Sigmoid colon (tissue), 6 donors: ENCODE measurements at regions not wholly inside any gene's neighbourhood (a gene's known extent, or its start where the extent isn't known, plus 50 kb on each side); places are given as distances from the start of the nearest gene placed in this dataset.
A peak's percentile ranks its signal among the peaks of the same experiment; 100 is the strongest.

Experiments used
- DNase-seq: peaks from one replicate; pipeline ENCODE4 v3.0.0-alpha.2; 2019
- H3K27ac ChIP-seq, 4 donors: fragments of 200-600 bp; sonication (generic); one replicate each; pipeline ENCODE4 v1.5.1; 2016 to 2019; ENCODE audit warnings: mild to moderate bottlenecking in 1 of 4
- H3K27me3 ChIP-seq, 3 donors: fragments of 200-600 bp; sonication (generic); one replicate each; pipeline ENCODE4 v1.5.1; 2019; ENCODE audit warnings: mild to moderate bottlenecking in 1 of 3
- H3K36me3 ChIP-seq, 4 donors: fragments of 200-600 bp; sonication (generic); one replicate each; pipeline ENCODE4 v1.5.1; 2016 to 2019
- H3K4me1 ChIP-seq, 4 donors: fragments of 200-600 bp; sonication (generic); one replicate each; pipeline ENCODE4 v1.5.1; 2017 to 2019
- H3K4me3 ChIP-seq, 4 donors: fragments of 200-600 bp; sonication (generic); one replicate each; pipeline ENCODE4 v1.5.1; 2017 to 2019; ENCODE audit warnings: mild to moderate bottlenecking in 2 of 4, moderate library complexity in 1 of 4
- H3K9me3 ChIP-seq, 4 donors: fragments of 200-600 bp in 3 of 4; sonication (generic) in 3 of 4; one replicate each; pipeline versions ENCODE4 v1.5.1 to v1.6.1; 2013 to 2019
- EP300 ChIP-seq, 4 donors: sonication (generic); formaldehyde crosslinking; IDR thresholded peaks; one replicate each; pipeline ENCODE4 v1.6.1; 2017; ENCODE audit warnings: antibody characterized with exemption in 4 of 4
- POLR2A ChIP-seq, 2 donors: fragments of 450-650 bp; IDR thresholded peaks; one replicate each; pipeline ENCODE4 v1.6.1; 2016; ENCODE audit warnings: antibody characterized with exemption in 2 of 2, mild to moderate bottlenecking in 2 of 2, moderate library complexity in 2 of 2
- POLR2AphosphoS5 ChIP-seq, 4 donors: sonication (generic); formaldehyde crosslinking; IDR thresholded peaks; one replicate each; pipeline ENCODE4 v1.6.1; 2017; ENCODE audit warnings: antibody characterized with exemption in 4 of 4
- WGBS, 2 donors: extraction: QIAGEN DNeasy Blood & Tissue Kit; methylation state at CpG; one replicate each; pipeline ENCODE4 v1.1.7; 2013; 5-methylcytosine and 5-hydroxymethylcytosine counted together
- intact Hi-C: fragments of 100-400 bp; cut with DNase I; formaldehyde crosslinking; loops from one replicate; pipeline ENCODE4 v1.15.1; 2023
- TF ChIP-seq, protein P1 (sequence below), 4 experiments: fragments of 450-650 bp in 3 of 4; fragments of 200-600 bp in 1 of 4; IDR thresholded peaks; one replicate each; pipeline ENCODE4 v1.5.1; 2016 to 2019; ENCODE audit warnings: antibody characterized with exemption in 4 of 4, mild to moderate bottlenecking in 3 of 4, moderate library complexity in 2 of 4
- donor health status: healthy with polysubstance abuse.
- donor health status: healthy.

- Histone ChIP-seq H3K4me3 (peak overlapping the region; percentile 43 to 69 (median 68)), H3K27me3 (no peaks in the 10 kb centered on the region), H3K27ac (peak overlapping the region; percentile 57 to 77 (median 74)), H3K36me3 (no peaks in the 10 kb centered on the region), H3K9me3 (no peaks in the 10 kb centered on the region), H3K4me1 (peaks cover 0 to 45% (median 31%) of the 10 kb centered on the region in 4 donors)
- 1% methylated on average over 109 of the region's 109 CpGs for WGBS, 2 donors
- no peak for DNase-seq
- TF ChIP-seq, protein P1, sequence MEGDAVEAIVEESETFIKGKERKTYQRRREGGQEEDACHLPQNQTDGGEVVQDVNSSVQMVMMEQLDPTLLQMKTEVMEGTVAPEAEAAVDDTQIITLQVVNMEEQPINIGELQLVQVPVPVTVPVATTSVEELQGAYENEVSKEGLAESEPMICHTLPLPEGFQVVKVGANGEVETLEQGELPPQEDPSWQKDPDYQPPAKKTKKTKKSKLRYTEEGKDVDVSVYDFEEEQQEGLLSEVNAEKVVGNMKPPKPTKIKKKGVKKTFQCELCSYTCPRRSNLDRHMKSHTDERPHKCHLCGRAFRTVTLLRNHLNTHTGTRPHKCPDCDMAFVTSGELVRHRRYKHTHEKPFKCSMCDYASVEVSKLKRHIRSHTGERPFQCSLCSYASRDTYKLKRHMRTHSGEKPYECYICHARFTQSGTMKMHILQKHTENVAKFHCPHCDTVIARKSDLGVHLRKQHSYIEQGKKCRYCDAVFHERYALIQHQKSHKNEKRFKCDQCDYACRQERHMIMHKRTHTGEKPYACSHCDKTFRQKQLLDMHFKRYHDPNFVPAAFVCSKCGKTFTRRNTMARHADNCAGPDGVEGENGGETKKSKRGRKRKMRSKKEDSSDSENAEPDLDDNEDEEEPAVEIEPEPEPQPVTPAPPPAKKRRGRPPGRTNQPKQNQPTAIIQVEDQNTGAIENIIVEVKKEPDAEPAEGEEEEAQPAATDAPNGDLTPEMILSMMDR (IDR thresholded peaks at IDR 0.05): no peak
- TF ChIP-seq POLR2A (IDR thresholded peaks at IDR 0.05) (no peak), POLR2AphosphoS5 (IDR thresholded peaks at IDR 0.05) (no peak), EP300 (IDR thresholded peaks at IDR 0.05) (no peak)
- intact Hi-C loops: loop anchor here (5.0 kb wide), 1 partner anchor 161 kb away; no protein-coding TSS in a partner anchor
These were observed 86.6 kb upstream of the ARHGAP32 start for GRCh38 chr11:129278586-129279319.

DNA sequence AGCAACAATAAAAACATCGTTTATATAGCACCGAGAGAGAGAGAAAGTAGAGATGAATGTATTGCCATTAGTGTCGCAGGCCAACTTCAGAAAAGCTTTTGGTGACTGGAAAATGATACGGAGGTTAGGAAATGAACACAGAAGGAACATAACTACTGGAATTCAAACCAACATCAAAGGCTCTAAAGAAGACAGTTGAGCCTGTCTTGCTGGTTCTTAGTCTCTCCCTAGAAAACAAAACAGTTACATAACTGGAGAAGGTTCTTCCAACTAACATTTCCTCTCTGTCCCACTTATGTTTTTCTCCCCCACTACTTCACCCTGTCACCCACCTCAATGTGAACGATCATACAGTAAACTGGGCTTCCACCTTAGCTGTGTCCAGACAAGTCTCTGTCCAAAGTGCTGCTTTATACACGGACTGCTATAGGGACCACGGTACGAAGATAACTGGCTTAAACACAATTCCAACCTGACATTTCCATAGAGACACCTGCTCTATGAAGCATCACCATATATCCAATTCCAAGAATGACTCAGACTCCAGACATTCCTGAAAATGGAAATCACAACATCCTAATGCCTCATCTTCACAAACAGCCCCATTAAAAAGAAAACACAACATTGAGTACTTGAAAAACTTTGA is 85.2 kb upstream of the ARHGAP32 start:
- DNase-seq: no peak
- TF ChIP-seq POLR2AphosphoS5 (IDR thresholded peaks at IDR 0.05) (no peak), EP300 (IDR thresholded peaks at IDR 0.05) (no peak), POLR2A (IDR thresholded peaks at IDR 0.05) (no peak)
- TF ChIP-seq, protein P1 (IDR thresholded peaks at IDR 0.05): no peak
- WGBS, 2 donors: 41 to 64% methylated on average over 8 of the region's 8 CpGs
- H3K9me3 ChIP-seq: no peaks in the 10 kb centered on the region
- no peak overlapping the region for H3K4me3 ChIP-seq
- H3K27me3 ChIP-seq: no peaks in the 10 kb centered on the region
- no peaks in the 10 kb centered on the region for H3K36me3 ChIP-seq
- no peak overlapping the region for H3K27ac ChIP-seq
- intact Hi-C loops: loop anchor here (5.0 kb wide), 1 partner anchor 160 kb away; no protein-coding TSS in a partner anchor
- peaks cover 0 to 45% (median 31%) of the 10 kb centered on the region in 4 donors for H3K4me1 ChIP-seq

DNA sequence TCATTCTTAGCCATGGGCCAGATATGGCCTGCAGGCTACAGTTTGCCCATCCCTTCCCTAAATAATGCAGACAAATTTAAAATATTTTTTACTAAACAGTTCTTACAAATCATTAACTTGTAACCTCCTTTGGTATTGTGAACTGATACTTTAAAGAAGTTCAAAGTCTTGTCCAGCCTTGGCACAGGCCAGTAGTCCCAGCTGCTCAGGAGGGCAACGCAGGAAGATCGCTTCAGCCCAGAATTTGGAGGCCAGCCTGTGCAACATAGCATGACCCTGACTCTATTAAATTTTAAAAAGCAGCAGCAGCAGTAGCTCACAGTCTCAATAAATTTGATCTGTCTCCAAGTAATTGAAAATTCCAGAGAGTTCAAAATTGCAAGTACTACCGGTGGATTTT is 83.7 kb upstream of the ARHGAP32 start:
- TF ChIP-seq POLR2AphosphoS5 (IDR thresholded peaks at IDR 0.05) (no peak), POLR2A (IDR thresholded peaks at IDR 0.05) (no peak), EP300 (IDR thresholded peaks at IDR 0.05) (no peak)
- TF ChIP-seq, protein P1 (IDR thresholded peaks at IDR 0.05): no peak
- no peak overlapping the region for H3K4me3 ChIP-seq
- WGBS, 2 donors: 18 to 60% methylated on average over 3 of the region's 3 CpGs
- H3K27me3 ChIP-seq: no peaks in the 10 kb centered on the region
- no peak for DNase-seq
- intact Hi-C loops: loop anchor here (5.0 kb wide), 1 partner anchor 159 kb away; no protein-coding TSS in a partner anchor
- H3K27ac ChIP-seq: no peak overlapping the region
- H3K9me3 ChIP-seq: no peaks in the 10 kb centered on the region
- H3K36me3 ChIP-seq: no peaks in the 10 kb centered on the region
- H3K4me1 ChIP-seq: peaks cover 0 to 45% (median 31%) of the 10 kb centered on the region in 4 donors

DNA sequence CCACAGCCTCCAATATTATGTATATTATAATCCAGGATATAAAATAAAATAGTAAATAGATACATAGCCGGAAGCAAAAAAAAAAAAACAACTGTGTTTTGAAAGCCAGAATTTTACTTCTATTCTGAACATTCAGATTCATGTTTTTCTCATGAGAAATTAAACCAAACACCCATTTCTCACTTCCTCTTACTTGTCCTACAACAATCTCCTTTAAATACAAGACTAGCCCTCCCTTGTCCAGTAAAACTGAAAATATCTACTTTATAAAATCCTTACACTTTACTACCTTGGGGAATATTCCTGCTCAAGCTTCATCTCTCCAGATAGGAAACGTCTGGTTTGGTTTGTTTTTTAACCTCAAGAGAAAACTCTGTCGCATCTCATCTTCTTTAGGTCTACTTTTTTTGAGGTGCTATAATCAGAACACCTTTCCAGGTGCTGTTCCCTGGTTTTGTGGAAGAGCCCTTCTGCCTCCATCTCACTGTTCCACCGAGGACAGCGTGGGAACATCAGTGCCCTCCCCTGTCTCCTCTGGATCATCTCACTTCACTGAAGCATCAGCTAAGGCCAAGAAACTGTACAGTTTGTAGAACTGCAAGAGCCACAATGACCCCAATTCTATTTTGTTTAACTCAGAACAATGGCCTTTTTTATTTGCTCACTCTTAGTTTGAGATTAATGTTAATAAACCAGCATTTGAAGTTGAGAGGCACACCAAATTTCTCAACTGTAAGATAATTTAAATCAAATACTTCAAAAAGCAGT is 82.0 kb upstream of the ARHGAP32 start:
- Histone ChIP-seq H3K27ac (no peak overlapping the region), H3K36me3 (no peaks in the 10 kb centered on the region), H3K27me3 (no peaks in the 10 kb centered on the region), H3K4me1 (peaks cover 0 to 38% (median 25%) of the 10 kb centered on the region in 4 donors), H3K9me3 (no peaks in the 10 kb centered on the region), H3K4me3 (no peak overlapping the region)
- TF ChIP-seq POLR2A (IDR thresholded peaks at IDR 0.05) (no peak), POLR2AphosphoS5 (IDR thresholded peaks at IDR 0.05) (no peak), EP300 (IDR thresholded peaks at IDR 0.05) (no peak)
- TF ChIP-seq, protein P1 (IDR thresholded peaks at IDR 0.05): no peak
- intact Hi-C loops: no loop called here
- DNase-seq: no peak
- 81 to 84% methylated on average over 5 of the region's 5 CpGs for WGBS, 2 donors
